CD4-positive, alpha-beta T cell treated with Interleukin-4 for 4 hours (primary cell): ENCODE measurements at regions not wholly inside any gene's neighbourhood (a gene's known extent, or its start where the extent isn't known, plus 50 kb on each side); places are given as distances from the start of the nearest gene placed in this dataset.

Experiments
- DNase-seq: peaks from one replicate; pipeline ENCODE4 v3.0.0-alpha.2; 2020

- no peak for DNase-seq
These were observed 332.2 kb upstream of the RAG2 start for GRCh38 chr11:36930256-36930655.

- DNase-seq: no peak
These were observed 331.4 kb upstream of the RAG2 start for GRCh38 chr11:36929401-36929800.

- DNase-seq: no peak
These were observed 330.6 kb upstream of the RAG2 start for GRCh38 chr11:36928621-36929020.

GRCh38 chr11:36899800-36900199, 301.8 kb upstream of the RAG2 start:
- no peak for DNase-seq

GRCh38 chr11:36890841-36891240, 292.8 kb upstream of the RAG2 start:
- no peak for DNase-seq

DNA sequence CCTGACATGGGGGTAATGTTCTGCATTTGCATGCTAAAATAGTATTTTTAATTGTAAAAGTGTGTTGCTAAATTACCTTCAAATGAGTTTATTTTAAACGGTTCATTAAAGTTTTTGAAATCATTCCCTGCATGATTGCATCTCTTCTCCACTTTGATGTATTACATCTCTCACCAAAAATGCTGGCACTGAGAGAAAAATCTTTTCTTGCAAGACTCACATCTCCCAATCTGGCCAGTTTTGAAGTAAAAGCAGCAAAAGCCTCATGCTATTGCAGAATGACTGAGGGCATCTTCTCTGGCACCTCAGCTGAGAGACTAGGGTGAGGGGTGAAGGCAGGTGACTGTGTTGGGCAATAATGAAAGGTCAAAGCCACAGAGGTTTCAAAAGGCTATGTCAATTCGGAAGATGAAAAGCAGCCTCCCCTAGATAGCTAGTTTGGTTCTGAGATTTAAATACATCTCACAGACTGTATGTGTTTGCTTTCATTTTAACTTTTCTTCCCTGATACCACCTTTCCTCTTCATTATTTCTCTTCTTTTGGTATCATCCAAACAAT, 292.2 kb upstream of the RAG2 start:
- no peak for DNase-seq

DNA sequence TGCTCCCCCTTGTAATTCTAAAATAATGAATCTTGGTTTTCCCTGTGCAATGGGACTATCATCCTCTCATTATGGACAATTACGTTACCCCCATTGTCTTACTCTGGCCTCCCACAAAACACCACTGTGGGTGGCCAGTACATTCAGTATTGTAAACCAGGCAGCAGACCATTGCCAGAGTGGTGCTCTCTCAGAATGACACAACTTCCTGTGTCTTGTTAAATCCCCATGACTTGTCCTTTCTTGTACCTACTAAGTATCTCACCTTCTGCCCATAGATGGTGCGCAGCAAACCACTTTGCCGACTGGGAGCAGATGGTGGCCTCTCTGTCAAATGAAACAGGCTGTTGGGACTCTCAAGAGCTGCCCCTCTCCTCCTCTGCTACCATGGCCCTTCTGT, 287.1 kb upstream of the RAG2 start:
- no peak for DNase-seq

DNA sequence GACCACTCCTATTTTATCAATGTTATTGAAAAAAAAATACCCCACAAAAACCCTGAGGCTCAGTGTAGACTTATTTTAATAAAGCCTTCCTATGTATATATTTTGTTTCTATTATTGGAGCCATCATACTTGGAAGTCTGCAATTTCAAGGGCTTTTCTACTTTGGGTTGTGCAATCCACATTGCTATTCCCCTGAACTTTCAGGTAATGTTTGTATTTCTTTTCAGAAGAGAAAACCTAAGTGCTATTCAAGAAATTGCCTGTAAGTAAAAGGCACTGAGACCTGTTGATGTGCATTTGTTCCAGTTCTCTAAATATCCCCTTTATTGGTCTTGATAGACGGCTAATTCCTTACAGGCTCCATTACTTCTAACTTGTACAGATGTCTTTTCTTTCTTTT, 280.7 kb upstream of the RAG2 start:
- no peak for DNase-seq

DNA sequence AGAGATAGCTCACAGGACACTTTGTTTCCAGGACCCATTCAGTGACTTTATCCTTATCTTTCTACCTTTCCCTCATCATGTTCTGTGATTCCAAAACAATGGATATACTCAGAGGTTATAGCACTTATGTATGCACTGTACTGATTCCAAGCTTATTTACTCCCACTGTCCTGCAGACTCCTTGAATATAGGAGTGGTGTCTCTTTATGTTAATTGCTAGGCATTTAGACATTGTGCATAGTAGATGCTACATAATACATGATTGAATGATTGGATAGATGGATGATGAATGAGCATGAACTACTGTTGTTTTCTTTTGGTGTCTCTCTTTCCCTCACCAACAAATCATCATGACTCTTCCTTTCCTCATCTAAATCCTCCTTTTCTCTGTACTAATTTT, 279.1 kb upstream of the RAG2 start:
- no peak for DNase-seq

DNA sequence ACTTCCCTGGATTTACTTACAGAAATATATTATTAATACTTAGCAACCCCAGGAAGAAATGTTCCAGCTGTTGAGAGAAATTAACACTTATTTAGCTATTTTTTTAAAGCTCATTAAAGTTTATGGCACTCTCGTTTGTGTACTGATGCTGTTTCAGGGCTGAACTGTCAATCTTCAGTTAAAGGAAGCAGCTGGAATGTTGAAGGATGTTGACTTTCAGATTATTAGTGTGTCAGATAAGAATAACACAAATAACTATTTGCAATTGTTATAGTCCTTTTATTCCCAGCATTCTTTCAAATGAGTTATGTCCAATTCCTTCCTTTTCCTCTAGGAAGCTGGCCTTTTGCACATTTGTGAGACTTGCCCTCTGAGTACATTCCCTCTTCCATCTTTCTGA, 278.2 kb upstream of the RAG2 start:
- no peak for DNase-seq

DNA sequence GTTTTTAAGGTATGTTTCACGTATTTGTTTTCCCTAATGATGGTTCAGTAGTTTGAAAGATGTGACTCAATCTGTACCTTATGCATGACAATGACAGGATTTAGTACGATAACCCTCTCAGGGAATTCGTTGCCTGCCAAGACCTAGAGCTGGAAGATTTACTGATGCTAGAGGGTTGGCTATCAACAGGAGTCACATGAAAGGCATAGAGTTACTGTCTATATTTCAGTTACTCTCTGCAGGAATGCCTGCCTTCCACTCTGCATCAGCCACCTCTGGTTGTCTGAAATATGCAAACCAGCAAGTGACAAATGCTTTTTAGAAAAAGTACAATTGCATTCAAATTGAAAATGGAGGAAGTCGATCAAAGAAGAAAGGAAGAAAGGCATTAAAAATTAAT, 276.3 kb upstream of the RAG2 start:
- DNase-seq: no peak

- DNase-seq: no peak
These were observed 272.3 kb upstream of the RAG2 start for GRCh38 chr11:36870361-36870760.

GRCh38 chr11:36868380-36868779, 270.3 kb upstream of the RAG2 start:
- DNase-seq: no peak

DNA sequence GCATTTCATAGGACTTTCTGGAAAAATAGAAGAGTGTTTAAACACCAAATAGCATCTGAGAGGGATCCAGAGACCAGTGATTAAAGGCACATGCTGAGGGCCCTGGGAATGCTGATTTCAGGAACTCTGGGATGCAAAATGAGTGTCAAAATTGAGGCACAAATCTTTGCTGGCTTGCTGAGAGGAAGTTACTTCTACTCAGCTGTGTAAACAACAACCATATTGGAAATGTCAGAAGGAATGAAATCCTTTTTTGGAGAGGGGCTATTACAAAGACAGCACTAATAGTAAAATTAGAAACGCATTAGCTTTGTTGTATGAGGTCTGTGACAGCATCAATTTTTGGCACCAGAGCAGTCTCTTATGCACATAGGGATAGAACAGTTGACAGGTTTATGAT, 267.8 kb upstream of the RAG2 start:
- no peak for DNase-seq

GRCh38 chr11:36854875-36855274, 256.8 kb upstream of the RAG2 start:
- no peak for DNase-seq

DNA sequence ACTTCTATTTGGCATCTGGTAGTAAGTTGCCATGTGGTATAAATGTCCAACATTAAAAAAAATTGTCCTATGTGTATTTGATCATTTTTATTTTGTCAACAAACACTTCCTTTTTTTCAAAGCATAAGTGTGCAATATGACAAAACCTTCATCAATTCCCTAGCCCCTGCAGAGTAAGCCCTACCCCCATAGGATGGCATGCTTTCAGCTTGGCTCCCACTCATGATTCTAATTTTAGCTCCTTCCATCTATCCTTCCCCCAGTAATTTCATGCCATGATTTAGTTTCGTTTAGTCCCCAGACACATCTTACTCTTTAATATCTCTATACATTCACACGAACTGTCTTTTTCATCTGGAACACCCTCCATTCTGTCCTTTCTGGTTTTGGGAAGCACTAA, 250.6 kb upstream of the RAG2 start:
- no peak for DNase-seq

DNA sequence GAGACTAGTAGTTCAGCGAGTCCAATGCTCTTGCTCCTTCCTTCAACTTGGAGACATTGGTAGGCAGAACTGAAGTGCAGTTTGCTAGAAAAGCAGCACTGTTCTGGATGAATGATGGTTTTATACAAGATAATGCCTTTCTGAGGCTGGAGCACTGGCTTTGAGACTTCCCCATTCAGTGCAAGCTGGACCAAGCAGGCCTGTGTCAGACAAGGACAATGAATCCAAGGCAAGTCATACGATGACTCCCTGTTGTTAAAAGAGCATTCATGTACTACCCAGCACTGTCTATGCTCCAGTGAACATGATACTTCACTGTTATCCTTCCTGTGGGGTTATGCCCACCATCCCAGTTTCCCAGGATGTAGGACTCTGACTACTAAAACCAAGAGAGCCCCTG, 242.3 kb upstream of the RAG2 start:
- no peak for DNase-seq

- no peak for DNase-seq
These were observed 239.9 kb upstream of the RAG2 start for GRCh38 chr11:36837831-36838437.

GRCh38 chr11:36825251-36825650, 227.2 kb upstream of the RAG2 start:
- DNase-seq: no peak

DNA sequence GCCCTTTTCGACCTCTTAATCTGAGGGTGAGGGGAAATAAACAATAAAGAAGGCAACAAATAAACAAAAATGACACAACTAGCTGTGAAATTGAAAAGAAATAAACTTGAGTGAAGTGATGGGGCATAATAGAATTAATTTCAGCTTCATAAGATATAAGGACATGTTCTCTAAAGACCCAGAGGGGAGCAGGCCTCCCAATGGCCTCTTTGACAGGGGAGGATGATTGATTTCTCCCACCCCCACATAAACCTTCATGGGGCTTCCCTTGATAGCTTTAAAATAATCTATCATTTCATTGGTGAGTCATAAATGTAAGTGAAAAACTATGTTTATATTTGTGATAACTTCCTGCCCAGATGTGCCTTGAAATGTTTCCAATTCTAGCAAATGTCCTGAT, 226.3 kb upstream of the RAG2 start:
- DNase-seq: no peak

DNA sequence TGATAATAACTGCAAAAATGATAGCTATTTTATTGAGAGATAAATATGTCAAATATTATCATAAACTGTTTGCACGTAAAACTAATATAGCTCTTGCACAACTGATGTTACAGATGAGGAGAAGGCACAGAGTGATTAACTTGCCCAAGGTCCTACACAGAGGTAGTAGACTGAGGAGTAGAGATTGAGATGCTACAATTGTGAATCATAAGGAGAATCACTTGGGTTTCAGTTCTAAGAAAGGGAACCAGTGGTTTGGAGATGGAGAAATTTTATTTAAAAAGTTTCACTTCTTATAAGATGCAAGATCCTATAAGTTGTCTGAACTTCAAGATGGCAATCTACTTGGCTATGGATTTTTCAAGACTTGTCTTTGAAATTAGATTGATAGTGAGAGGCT, 224.8 kb upstream of the RAG2 start:
- no peak for DNase-seq

DNA sequence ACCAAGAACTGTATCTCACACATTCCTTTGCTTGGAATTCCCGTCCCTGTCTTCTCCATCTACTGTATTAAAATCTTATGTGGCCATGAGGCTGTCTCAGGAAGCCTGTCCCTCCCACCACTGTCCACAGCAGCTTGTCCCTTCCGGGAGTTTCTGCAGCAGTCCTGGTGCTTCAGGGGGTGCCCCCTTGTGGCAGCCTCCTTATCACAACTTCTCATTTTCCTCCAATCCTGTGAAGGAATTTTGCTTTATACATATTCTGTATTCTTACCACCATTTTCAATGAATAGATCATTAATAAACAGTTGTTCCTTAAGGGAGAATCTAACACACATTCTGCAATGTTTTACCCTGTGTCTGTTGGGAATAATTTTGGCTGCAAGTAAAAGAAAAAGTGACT, 220.4 kb upstream of the RAG2 start:
- no peak for DNase-seq

GRCh38 chr11:36817336-36817965, 219.4 kb upstream of the RAG2 start:
- no peak for DNase-seq

- no peak for DNase-seq
These were observed 211.3 kb upstream of the RAG2 start for GRCh38 chr11:36809303-36809702.

DNA sequence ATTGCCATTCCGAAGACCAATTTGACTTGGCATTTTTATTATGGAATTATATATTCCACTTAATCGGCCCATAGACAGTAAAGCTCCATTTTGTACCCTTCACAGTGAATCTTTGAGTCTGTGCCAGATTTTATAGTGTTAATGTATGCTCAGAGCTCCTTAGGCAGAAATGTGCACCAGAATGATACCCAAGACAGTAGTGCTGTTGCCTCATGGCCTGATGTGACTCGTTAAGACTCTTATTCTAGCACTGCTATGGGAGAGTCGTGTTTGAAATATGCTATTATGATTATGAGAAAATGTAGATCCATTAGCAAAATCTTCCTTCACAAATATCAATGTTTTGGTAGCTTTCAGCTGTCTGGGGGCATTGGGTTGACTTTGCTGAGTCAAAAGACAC, 209.8 kb upstream of the RAG2 start:
- DNase-seq: no peak
